GM12891 (cell line): ENCODE measurements at regions not wholly inside any gene's neighbourhood (a gene's known extent, or its start where the extent isn't known, plus 50 kb on each side); places are given as distances from the start of the nearest gene placed in this dataset.

Experiments
- DNase-seq: peaks from one replicate; pipeline ENCODE4 v3.0.0; 2011; ENCODE audit warnings: low spot score; ENCODE audit not compliant: insufficient read length
- FAIRE-seq: peaks from 2 replicates; lab custom pipeline; 2011; peaks lifted over from hg19 to GRCh38; lab: Jason Lieb, UNC
- PAX5 ChIP-seq: IDR thresholded peaks from 2 replicates; pipeline ENCODE4 v1.6.1; 2011; ENCODE audit warnings: low read length, moderate library complexity, mild to moderate bottlenecking; ENCODE audit not compliant: insufficient read depth, severe bottlenecking
- POLR2A ChIP-seq: IDR thresholded peaks from 2 replicates; pipeline ENCODE4 v1.6.1; 2011; ENCODE audit warnings: low read depth, low read length, control low read depth
- POLR2AphosphoS5 ChIP-seq: IDR thresholded peaks from 2 replicates; pipeline ENCODE4 v1.6.1; 2011; ENCODE audit warnings: low read depth, low read length, control low read depth
- POU2F2 ChIP-seq: IDR thresholded peaks from 2 replicates; pipeline ENCODE4 v1.6.1; 2011; ENCODE audit warnings: low read depth, mild to moderate bottlenecking, control low read depth, low read length, moderate library complexity
- SPI1 ChIP-seq: IDR thresholded peaks from 2 replicates; pipeline ENCODE4 v1.6.1; 2011; ENCODE audit warnings: low read depth, low read length, control low read depth
- TAF1 ChIP-seq: IDR thresholded peaks from 2 replicates; pipeline ENCODE4 v1.6.1; 2011; ENCODE audit warnings: low read depth, low read length, control low read depth

GRCh38 chr9:22279636-22280035 is 167.0 kb upstream of the DMRTA1 start:
- no peak for FAIRE-seq
- no peak for TF ChIP-seq POLR2A
- TF ChIP-seq SPI1: no peak
- no peak for TF ChIP-seq POU2F2
- no peak for TF ChIP-seq PAX5
- no peak for TF ChIP-seq TAF1
- no peak for TF ChIP-seq POLR2AphosphoS5
- no peak for DNase-seq

- TF ChIP-seq POLR2AphosphoS5: no peak
- TF ChIP-seq TAF1: no peak
- TF ChIP-seq PAX5: no peak
- TF ChIP-seq SPI1: no peak
- no peak for TF ChIP-seq POLR2A
- no peak for TF ChIP-seq POU2F2
- no peak for FAIRE-seq
- DNase-seq: no peak
Observed at GRCh38 chr9:22285066-22285465, 161.6 kb upstream of the DMRTA1 start.

- DNase-seq (no peak), FAIRE-seq (no peak)
Observed at GRCh38 chr9:22286661-22287060, 160.0 kb upstream of the DMRTA1 start.

GRCh38 chr9:22288661-22289060 is 158.0 kb upstream of the DMRTA1 start:
- TF ChIP-seq SPI1: no peak
- no peak for TF ChIP-seq PAX5
- no peak for TF ChIP-seq TAF1
- TF ChIP-seq POLR2AphosphoS5: no peak
- TF ChIP-seq POU2F2: no peak
- TF ChIP-seq POLR2A: no peak
- FAIRE-seq (no peak), DNase-seq (no peak)

More at GRCh38 chr9:22286661-22287060, 160.0 kb upstream of the DMRTA1 start:
- TF ChIP-seq PAX5 (no peak), SPI1 (no peak), POLR2AphosphoS5 (no peak), TAF1 (no peak), POLR2A (no peak), POU2F2 (no peak)

GRCh38 chr9:22307013-22307711 is 139.5 kb upstream of the DMRTA1 start:
- DNase-seq (no peak), FAIRE-seq (no peak)
- TF ChIP-seq POU2F2 (no peak), SPI1 (no peak), TAF1 (no peak), PAX5 (no peak), POLR2A (no peak), POLR2AphosphoS5 (no peak)

- DNase-seq (no peak), FAIRE-seq (no peak)
- TF ChIP-seq POU2F2 (no peak), PAX5 (no peak), POLR2A (no peak), TAF1 (no peak), POLR2AphosphoS5 (no peak), SPI1 (no peak)
Observed at GRCh38 chr9:22308177-22308576, 138.4 kb upstream of the DMRTA1 start.

GRCh38 chr9:22316645-22317044 is 130.0 kb upstream of the DMRTA1 start:
- DNase-seq: no peak
- FAIRE-seq: no peak
- TF ChIP-seq POLR2A (no peak), TAF1 (no peak), SPI1 (no peak), POU2F2 (no peak), POLR2AphosphoS5 (no peak), PAX5 (no peak)

GRCh38 chr9:22331533-22331932 is 115.1 kb upstream of the DMRTA1 start:
- FAIRE-seq (no peak), DNase-seq (no peak)
- TF ChIP-seq POLR2AphosphoS5 (no peak), TAF1 (no peak), PAX5 (no peak), POLR2A (no peak), SPI1 (no peak), POU2F2 (no peak)

GRCh38 chr9:22332202-22332601 is 114.4 kb upstream of the DMRTA1 start:
- FAIRE-seq (no peak), DNase-seq (no peak)
- TF ChIP-seq POLR2A: no peak
- no peak for TF ChIP-seq POLR2AphosphoS5
- TF ChIP-seq PAX5: no peak
- no peak for TF ChIP-seq POU2F2
- no peak for TF ChIP-seq TAF1
- TF ChIP-seq SPI1: no peak

- FAIRE-seq (no peak), DNase-seq (no peak)
- TF ChIP-seq POLR2AphosphoS5 (no peak), SPI1 (no peak), POU2F2 (no peak), POLR2A (no peak), PAX5 (no peak), TAF1 (no peak)
Observed at GRCh38 chr9:22337261-22337660, 109.4 kb upstream of the DMRTA1 start.
